ENCODE measurements at regions not wholly inside any gene's neighbourhood (a gene's known extent, or its start where the extent isn't known, plus 50 kb on each side); places are given as distances from the start of the nearest gene placed in this dataset.

DNA sequence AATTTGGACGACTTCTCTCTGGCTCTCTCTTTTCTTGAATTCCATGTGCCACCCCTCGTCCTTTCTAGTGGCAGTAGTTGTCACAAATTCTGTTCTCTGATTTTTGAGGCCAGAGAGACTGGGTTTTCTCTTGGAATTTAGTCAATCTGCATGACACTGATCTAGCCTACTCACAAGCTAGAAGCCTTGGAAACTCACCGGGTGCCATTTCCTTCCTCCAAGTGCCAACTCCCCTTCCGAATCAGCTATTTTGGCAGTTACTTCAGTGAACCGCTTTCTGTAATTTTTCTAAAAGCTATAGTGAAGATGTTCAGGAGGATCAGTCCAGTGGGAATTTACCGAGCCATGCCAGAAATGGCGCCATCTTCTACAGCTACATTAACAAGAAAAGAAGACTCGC is 228.9 kb downstream of the PMP22 start:
- DNase-seq: no peak

DNA sequence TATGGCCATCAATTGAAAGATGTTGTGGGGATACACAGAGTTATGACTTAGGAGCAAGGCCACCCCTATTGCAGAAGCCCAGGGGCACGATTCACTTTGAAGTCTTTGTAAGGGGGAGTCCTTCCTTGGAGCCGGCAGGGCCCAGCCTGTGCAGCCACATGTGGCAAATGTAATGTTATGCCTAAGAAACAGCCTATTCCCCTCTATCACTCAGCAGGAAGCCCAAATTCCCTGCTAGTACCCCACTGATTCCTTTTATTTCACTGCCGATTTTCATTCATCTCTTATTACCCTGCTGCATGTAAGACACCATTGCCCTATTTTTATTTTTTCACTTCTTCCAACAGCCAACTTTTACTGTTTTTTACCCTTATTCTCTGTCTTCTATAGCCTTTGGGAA is 233.2 kb downstream of the PMP22 start:
- no peak for DNase-seq

DNA sequence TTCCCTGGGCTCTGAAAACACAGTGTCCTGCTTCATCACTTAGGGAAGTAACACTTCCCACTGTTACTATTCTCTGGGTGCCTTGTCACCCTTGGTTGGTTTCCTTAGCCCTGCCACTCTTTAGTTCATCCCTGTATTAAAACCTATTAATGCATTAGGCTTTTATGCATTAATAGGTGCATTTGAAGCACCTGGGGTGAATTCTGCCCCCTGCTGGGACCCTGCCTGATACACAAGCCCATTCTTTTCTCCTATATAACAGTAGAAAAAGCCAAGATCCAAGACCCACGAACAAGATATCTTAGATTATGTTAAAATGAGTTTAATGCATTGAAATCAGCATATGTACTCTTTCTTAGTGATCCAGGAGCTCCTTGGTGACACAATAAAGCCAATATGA is 235.7 kb downstream of the PMP22 start:
- no peak for DNase-seq

DNA sequence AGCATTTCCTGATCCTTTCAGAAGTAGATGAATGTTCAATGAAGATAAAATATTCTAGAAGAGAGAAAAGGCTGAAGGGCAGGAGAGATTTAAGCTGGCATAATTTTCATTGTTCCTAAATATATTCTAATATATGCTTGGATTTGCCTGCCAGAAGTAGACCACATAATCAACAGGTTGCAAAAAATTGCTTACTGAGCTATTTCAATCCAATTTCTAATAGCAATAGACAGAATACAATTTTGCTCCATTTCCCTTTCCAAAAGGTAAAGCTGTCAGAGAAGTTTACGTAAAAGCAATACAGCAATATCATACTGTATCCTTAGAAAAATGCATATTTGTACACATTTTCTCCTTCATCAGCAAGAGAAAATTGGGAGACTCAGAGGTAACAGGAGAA is 237.3 kb downstream of the PMP22 start:
- DNase-seq: no peak

DNA sequence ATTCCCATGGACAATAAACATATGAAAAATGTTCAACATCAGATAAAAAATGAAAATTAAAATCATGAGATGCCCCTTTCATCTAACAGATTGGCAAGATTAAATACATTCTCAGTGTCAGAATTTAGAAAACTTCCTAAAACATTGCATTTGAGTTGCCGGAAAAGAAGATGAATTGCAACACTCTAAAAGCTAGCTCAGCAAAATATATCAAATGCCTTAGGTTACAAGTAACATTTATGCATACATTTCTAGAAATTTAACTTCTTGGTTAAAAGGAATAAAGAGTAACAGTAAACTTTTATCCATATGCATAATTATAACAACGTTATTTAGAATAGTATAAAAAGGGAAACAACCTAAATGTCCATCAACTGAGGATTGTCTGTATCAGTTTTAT is 239.0 kb downstream of the PMP22 start:
- no peak for DNase-seq

DNA sequence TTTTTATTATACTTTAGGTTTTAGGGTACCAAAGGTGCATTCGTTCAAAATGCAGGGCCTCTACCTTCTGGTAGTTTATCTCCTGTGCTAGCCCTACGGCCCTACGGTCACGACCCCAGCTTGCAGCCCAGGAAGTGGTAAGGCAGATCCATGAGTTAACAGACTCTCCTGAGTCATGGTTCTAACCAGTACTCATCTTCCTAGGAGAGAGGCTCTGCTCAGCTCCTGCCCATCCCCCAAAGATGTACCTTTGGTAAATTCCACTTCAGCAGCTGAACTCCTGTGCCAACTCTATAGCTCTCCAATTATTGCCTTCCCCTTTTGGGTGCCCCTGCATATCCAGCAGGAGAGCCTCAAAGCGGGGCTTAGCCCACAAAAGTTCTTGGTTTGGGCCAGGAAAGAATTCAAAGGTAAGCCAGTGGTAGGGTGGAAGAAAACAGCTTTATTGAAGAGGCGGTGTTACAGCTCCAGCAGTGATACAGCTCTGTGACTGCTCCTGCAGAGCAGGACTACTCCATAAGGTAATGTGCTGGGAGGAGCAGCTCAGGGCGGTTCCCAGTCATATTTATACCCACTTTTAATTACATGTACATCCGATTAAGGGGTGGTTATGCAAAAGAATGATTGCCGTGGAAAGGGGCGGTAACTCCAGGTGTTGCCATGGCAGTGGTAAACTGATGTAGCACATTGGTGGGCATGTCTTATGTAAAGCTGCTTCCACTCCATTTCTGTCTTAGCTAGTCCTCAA is 241.4 kb downstream of the PMP22 start:
- DNase-seq: no peak

DNA sequence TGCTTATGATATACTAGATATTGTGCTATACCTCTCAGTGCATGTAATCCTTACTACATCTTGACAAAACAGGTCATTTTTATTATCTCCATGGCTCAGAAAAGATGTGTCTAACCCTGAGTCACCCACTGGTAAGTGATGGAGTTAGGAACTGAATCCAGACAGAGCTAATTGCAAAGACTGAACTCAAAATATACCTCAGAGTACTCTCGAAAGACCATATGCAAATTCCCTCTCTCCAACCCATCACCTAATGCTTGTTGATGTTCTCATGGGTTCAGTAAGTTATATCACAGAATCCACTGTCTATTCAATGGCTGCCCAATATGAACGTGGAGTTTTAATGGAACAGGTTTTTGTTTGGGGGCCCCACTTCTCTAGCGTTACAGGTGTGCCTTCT is 246.0 kb downstream of the PMP22 start:
- no peak for DNase-seq

DNA sequence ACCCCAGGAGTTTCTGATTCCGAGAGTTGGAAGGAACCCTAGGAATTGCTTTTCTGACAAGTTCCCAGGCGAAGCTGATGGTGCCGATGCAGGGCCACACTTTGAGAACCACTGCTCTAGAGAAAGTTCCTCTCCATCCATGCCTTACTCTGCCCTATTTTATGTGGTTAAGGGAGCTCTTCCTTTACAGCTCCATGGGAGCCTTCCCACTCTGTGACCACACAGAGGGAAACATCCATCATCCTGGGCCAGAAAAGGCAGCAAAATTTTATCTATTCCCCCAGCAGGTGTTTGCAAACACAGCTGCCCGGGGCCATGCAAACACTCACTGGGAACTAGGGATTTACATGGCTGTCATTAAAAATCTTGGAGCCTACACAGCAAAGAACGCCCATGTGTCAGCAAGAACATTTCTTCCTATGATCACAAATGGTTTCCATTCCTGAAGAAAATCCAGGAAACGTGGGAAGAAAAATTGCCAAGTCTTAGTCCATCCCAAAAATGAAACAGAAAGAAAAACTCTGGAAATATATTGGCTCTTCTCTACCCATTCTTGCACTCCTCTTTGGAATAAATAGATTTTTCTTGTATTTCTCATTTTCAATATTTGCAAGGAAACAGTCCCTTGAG is 252.7 kb downstream of the PMP22 start:
- DNase-seq: no peak

DNA sequence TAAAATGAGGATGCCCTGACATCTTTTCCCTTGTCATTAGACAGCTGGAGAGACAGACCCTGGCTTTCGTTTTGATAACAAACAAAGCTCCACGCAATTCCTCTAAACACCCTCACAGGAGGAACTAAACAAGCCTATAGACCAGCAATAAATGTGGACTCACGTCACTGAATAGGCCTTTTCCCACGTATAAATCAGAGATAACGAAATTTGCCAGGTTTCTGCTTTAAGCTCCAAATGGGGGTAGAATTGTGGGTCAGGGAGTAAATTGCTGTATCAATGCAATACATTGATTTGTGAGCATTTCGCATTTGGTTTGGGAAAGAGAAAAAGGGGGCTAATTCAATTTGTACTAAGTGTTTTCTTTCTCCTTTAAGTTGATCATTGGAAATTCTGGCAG is 256.0 kb downstream of the PMP22 start:
- no peak for DNase-seq

DNA sequence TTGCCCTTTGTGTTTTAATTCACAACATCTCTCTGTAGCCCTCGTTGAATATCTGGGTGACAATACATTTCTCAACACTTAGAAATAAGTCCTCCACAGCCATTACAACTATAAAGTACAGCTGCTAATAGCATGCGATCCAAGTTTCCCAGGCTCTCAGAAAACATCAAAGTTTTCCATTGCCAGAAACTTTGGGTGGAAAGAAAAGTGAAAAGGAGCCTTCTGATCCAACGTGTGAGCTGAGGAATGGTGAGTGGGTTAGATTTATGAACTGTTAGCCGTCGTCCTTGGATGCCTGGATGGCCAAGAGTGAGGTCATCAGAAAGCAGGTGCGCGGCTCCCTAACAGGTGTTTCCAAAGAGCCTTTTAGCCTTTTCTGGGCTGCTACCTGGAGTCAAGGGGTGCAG is 258.0 kb downstream of the PMP22 start:
- no peak for DNase-seq

DNA sequence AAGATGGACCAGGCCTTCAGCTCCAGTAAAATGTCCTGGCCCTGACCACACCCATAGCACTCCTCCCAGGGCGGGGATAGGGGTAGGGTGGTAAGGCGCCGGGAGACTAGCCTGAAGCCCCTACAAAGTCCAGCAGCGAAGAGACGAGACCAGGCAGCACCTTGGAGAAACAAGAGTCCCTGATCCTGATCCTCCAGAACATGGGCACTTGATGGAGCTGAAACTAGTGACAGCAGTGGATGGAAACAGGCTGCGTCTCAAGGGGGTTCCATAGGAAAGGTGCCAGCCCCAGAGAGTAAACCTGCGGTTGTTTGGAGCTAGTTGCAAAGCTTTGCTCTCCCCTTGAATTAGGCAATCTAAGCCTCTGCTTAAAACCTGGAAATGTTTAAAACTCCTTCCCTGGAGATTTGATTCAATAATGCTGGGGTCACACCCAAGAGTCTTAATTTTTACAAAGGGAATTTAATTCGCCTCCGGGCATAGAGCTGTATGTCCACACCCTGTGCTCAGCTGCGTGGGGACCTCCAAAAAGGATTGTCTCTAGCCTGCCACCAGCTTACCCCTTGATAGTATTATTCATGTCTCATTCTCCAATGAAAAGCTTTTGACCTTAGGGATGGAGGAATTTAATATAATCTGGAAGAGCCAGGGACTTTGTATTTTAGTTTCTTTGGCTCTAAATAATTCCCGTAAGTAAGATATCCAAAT is 258.6 kb downstream of the PMP22 start:
- no peak for DNase-seq

DNA sequence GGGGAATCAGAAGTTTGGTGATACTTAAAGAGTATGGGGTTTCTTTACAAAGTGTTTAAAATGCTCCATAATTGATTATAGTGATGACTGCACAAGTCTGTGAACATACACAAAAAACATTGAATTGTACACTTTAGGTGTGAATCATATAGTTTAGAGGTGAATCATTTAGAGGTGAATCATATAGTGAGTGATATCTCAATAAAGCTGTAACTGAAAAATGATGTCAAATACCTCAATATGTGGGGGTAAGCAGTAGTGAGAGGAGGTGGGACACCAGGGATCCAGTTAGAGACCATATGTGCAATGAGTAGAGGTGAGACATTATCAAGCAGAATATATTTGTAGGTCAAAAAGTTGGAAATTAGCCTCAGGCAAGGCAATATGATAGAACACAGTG is 264.5 kb downstream of the PMP22 start:
- no peak for DNase-seq

DNA sequence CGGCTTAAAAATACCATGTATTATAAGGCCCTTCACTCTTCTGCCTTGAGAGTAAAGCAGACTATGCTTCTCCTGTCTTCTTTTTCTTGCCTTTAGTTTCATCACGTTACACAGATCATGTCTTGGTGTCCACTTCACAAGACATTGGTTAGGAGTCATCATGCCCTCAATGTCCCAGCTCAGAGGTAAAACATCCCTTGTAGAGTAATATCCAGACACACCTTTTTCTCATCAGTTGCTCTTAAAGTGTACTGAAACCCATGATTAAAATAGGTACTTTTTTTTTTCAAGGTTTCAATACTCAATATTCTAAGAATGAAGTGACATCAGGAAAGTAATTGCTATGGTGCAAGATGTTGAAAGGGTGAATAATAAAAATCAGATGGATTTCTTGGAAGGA is 267.8 kb downstream of the PMP22 start:
- no peak for DNase-seq

DNA sequence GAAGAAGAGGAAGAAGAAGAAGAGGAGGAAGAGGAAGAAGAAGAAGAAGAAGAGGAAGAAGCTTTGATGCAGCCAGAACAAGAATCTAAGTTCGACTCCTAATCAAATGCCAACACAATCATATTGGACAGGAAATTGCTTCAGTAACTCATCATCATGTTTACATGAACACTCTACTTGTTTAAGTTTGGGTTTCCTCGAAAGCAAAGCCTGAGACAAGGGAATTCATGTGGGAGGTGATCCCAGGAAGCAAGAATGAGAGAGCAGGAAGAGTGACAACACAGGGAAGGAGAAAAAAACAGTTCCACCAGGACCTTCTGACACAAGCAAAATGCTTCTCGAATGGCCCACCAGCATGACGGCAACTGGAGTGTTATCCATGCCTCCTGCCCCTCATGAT is 279.0 kb downstream of the PMP22 start:
- no peak for DNase-seq

DNA sequence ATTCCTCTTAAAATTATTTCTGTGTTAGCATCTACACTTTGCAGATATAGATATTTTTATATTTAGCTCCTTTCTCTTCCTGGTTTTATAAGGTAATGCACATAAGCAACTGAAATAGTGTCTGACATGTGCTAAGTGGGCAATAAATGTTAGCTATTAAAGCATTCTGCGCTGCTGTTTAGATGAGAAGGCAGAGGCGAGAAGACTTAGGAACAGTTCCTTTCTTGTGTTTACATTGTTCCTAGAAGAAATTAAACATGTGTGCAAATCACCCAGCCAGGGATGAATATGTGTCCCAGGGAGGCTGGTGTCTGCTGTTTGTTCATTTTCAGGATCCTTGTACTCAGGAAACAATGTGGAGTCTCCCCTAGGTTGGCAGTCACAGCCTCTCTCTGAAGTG is 292.3 kb downstream of the PMP22 start:
- DNase-seq: no peak

DNA sequence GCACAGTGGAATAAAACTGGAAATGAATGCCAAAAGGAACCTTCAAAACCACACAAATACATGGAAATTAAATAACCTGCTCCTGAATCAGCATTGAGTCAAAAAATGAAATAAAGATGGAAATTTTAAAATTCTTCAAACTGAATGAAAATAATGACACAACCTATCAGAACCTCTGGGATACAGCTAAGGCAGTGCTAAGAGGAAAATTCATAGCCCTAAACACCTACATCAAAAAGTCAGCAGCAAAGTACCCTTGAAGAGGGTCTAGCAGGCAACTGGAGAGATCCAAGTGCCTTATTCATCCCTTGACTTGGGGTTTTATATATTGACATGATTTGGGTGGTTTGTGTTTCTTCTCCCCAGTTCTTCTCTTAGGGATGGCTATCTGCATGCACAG is 294.1 kb downstream of the PMP22 start:
- DNase-seq: no peak

DNA sequence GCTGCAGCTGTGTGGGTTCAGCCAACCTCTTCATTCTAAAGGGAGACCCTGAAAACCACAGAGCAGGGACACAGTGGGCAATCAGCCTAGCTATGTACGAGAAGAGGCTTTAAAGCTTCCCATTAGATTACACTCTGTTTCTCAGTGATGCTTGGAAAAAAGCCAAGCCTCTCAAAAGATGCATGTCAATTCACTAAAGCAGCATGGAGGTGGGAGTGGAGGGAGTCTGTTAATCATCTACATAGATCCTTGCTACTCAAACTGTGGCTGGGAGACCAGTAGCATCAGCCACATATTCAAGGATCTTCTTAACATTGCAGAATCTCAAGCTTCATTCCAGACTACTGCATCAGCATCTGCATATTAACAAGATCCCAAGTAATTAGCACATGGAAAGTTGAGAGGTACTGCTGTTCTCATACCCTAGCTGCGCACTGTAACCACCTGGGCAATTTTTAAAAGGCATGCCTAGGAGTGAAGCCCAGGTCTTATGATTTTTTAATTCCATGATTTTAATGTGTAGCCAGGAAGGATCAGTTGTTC is 305.9 kb downstream of the PMP22 start:
- no peak for DNase-seq

DNA sequence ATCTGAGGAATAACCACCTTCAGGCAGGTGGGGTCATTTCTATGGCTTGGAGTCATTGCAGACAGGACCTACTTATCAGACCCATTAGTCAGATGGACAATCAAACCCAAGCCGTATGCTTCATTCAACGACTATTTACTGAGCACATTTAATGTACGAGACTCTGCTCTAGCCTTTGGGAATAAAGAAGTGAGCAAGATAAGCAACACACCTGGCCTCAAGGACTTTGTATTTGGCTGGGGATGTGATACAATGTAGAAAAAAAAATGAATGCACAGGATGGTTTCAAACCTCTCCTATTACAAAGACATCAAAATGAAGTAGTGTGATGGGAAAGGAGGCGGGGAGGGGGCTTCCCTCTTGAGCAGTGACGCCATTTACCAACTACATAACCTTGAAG is 311.7 kb downstream of the PMP22 start:
- DNase-seq: no peak

DNA sequence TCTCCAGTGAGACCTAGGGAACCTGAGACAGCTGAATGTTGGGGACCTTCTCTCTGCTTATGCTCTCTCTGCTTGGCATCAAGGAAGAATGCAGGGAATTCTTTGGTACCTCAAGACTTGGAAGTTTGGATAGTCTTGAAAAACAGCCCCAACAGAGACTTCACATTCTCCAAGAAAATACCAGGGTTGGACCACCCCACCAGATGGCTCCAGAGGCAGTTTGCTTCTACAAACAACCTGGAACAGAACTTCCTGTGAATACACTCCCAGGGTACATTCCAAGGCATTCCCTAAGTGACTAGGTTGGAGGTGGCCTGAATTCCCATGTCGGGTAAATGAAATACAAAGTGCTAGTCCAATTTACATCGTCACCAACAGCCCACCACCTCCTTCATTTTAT is 314.4 kb downstream of the PMP22 start:
- no peak for DNase-seq

DNA sequence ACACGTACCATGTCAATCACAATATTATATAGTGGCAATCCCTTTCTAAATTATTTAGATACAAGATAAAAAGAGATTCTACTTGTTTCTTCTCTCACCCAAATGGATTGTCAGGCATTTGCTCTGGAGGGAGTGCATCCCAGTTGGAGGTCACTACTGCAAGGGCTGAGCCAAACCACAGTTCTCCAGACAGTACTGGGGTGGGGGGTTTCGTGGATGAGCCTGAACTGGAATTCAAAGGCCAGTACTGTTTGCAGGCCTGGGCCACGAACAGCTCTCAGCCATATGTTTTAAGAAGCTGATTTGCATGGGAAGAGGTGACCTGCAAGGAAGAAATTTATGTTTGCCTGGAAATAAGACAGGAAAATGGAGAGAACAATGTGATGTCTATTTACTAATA is 314.9 kb downstream of the PMP22 start:
- DNase-seq: no peak

DNA sequence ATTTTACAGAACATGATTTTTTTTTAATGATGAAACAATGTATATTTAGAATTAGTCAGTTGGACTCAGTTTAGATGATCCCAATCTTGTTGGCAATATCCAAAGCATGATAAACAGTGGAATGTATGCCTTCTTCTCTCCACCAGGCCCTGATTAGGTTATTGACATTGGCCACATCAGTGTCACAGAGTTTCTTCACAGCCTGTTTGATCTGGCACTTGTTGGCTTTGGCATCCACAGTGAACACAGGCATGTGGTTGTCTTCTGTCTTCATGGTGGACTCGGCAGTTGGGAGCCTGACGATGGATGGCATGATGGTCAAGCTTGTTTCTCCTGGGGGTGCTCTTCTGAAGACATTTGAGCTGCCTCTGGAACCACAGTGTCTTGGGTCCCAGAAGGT is 317.5 kb downstream of the PMP22 start:
- no peak for DNase-seq

DNA sequence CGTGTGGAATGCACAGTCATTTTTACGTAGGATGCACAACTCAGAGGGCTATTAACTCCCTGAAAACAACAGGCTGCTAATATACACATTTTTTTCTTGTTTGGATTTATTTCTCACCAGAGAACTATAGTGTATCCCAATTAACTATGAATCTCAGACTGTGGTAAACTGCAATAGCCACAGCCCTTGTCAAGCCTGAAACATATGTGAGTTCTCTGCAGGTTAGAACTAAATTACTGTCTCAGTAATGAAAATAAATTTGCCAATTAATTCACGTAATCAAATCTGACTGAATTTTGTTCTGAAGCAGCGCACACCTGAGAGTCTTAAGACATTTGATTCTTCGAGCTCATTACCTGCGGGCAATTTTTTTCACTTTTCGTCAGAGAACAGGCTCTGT is 318.6 kb downstream of the PMP22 start:
- DNase-seq: no peak

DNA sequence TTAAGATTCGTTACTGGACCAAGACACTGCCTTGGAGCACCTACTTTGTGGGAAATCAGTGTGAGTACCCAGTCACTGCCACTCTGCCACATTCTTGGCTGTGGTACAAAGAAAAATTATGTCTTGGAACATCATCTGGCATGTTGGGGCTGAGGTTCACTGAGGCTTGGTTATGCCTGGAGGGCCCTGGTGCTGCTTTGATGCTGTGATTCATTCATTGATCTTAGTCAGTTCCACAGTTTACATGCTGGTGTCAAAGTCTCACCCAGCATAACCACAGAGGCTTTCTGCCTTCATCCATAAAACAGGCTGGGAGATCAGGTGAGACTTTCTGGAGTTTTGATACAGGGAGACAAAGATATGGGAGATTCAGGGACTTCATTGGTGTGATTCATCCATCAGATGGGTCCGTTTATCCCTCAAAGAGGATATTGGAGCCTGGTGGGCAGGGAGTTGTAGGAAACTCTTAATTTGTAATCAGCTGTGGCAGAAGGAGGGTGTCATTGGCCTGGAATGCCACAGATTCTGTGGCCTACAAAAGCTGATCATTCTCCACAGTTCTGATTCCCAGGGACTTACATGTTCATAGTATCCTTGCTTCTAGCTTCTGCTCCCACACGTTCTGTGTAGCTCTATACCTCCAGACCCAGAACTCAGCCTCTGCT is 322.5 kb downstream of the PMP22 start:
- no peak for DNase-seq

DNA sequence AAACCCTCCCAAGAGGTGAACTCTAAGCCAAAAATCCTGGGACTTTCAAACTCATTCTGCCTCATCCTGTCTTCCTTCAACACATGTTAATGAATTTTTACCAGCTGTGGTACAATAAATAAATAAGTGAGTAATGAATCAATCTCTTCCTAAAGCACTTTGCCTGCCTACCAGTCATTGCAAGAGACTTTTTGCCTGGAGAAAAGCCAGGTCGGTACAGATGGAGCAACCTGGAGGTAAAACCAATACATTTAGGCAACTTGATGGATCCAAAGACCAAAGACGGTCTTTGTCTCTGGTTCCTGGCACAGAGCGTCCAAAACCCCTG is 324.2 kb downstream of the PMP22 start:
- no peak for DNase-seq
